ENCODE measurements at regions not wholly inside any gene's neighbourhood (a gene's known extent, or its start where the extent isn't known, plus 50 kb on each side); places are given as distances from the start of the nearest gene placed in this dataset.
A peak's percentile ranks its signal among the peaks of the same experiment; 100 is the strongest.

DNA sequence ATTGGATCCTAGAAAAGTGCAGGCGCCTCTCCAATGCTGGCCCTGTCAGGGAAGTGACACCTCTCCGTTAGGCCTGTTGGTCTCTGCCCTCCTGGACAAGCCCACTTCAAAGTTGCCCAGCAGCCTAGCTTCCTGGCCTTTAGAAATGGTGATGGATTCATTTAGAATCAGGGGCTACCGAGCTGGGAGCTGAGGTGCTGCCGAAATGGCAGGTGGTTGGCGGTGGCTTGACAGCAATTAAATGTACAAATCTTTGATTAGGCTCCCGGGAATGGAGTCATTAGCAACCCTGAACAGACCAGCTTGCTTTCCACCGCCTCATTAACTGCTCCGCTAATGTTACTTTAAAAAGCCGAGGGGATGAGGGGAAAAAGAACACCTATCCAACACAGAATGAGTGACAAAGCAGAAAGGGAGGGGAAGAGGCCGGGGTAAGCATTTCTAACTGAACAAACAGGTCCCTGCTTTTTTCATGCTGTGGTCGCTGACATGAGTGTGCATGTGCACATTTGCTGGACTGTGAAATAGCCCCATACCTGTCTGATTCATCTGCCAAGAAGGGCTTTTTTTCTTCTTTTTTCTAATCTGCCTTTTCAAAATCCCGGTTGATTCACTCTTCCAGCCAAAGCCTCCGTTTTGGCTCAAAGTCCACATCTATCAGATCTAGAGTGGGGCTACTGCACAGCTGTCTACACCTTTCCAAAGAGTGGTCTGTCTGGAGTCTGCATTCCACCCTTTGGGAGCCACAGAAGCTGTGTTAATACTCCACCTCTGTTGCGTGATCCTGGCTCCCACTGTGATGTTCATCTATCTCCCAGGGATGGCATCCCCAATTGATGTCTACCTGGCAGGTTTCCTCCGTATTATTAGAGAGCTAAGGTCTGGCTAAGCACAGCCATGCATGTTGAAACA is 431.9 kb downstream of the COG6 start:
- Histone ChIP-seq H3K4me3 (no peak overlapping the region), H3K27me3 (no peaks in the 10 kb centered on the region), H3K9me3 (no peaks in the 10 kb centered on the region), H3K36me3 (no peaks in the 10 kb centered on the region), H3K4me1 (no peaks in the 10 kb centered on the region), H3K27ac (no peak overlapping the region)
- ATAC-seq (peak; percentile 57 to 86 (median 75)), DNase-seq (peak in 1 of 6 donors; percentile 36), FAIRE-seq (no peak)
- TF ChIP-seq, protein P1, sequence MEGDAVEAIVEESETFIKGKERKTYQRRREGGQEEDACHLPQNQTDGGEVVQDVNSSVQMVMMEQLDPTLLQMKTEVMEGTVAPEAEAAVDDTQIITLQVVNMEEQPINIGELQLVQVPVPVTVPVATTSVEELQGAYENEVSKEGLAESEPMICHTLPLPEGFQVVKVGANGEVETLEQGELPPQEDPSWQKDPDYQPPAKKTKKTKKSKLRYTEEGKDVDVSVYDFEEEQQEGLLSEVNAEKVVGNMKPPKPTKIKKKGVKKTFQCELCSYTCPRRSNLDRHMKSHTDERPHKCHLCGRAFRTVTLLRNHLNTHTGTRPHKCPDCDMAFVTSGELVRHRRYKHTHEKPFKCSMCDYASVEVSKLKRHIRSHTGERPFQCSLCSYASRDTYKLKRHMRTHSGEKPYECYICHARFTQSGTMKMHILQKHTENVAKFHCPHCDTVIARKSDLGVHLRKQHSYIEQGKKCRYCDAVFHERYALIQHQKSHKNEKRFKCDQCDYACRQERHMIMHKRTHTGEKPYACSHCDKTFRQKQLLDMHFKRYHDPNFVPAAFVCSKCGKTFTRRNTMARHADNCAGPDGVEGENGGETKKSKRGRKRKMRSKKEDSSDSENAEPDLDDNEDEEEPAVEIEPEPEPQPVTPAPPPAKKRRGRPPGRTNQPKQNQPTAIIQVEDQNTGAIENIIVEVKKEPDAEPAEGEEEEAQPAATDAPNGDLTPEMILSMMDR (IDR thresholded peaks at IDR 0.05) = no peak
- 53 to 59% methylated on average over 15 of the region's 15 CpGs for WGBS, 2 donors
- intact Hi-C loops (cut with DNase I) = no loop called here

DNA sequence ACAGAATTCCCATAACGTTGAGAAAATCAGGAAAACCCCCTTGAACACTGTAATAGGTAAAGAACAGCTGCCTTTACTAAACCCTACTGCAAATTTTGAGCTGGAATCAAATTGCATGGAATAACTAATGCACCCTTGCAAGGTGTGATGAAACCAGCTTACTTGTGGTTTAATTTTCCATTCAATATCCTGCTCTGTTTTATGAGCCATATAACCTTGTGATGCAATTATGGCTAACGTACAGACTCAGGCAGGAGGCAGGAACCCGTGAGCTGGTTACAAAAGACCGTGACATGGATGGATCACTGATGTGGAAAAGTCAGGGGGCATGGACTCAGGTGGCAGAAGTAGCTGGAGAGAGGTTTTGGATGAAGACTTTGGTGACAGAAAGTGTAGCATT is 438.6 kb downstream of the COG6 start:
- H3K4me1 ChIP-seq = no peaks in the 10 kb centered on the region
- 83 to 87% methylated on average over 4 of the region's 4 CpGs for WGBS, 2 donors
- no peak overlapping the region for H3K27ac ChIP-seq
- intact Hi-C loops (cut with DNase I) = no loop called here
- no peaks in the 10 kb centered on the region for H3K27me3 ChIP-seq
- H3K36me3 ChIP-seq = no peaks in the 10 kb centered on the region
- no peak overlapping the region for H3K4me3 ChIP-seq
- FAIRE-seq (no peak), DNase-seq (no peak), ATAC-seq (no peak)
- H3K9me3 ChIP-seq = no peaks in the 10 kb centered on the region
- TF ChIP-seq, protein P1 (IDR thresholded peaks at IDR 0.05) = no peak

DNA sequence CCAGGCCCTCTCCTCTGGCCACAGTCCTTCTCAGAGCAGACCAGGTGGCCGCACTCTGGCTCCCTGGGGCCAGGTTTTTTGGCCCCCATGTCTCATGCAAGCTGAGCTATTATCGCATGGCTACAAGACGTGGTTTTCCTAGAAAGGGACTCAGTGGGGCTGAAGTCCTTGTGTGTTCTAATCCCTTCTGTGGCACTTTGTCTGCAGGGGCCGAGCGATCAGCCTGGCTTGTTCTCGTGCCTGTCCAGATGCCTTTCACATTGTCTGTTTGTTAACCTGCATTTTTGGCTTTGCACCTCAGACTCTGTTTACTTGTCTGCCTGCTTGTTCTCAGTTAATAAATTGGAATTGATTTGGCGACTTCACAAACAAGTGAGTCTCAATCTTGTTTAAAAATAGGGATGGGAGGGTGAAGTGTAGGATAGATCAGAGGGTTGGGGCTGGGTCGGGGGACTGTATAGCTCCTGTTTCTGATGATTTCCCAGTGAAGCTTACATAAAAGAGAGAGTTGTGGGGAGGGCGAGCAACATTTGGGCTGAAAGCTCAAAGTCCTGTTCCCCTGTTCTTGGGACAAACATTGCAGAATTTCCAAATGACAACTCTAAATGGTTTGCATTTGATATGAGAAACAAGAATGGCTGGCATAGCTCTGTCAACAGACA is 440.4 kb downstream of the COG6 start:
- WGBS, 2 donors = 40 to 47% methylated on average over 9 of the region's 9 CpGs
- peak in 3 of 4 donors; percentile 46 to 71 (median 48) for ATAC-seq
- Histone ChIP-seq H3K4me3 (no peak overlapping the region), H3K27ac (no peak overlapping the region), H3K9me3 (no peaks in the 10 kb centered on the region), H3K36me3 (no peaks in the 10 kb centered on the region), H3K4me1 (no peaks in the 10 kb centered on the region), H3K27me3 (no peaks in the 10 kb centered on the region)
- TF ChIP-seq, protein P1 (IDR thresholded peaks at IDR 0.05) = no peak
- intact Hi-C loops (cut with DNase I) = no loop called here
- no peak for FAIRE-seq
- DNase-seq = no peak

DNA sequence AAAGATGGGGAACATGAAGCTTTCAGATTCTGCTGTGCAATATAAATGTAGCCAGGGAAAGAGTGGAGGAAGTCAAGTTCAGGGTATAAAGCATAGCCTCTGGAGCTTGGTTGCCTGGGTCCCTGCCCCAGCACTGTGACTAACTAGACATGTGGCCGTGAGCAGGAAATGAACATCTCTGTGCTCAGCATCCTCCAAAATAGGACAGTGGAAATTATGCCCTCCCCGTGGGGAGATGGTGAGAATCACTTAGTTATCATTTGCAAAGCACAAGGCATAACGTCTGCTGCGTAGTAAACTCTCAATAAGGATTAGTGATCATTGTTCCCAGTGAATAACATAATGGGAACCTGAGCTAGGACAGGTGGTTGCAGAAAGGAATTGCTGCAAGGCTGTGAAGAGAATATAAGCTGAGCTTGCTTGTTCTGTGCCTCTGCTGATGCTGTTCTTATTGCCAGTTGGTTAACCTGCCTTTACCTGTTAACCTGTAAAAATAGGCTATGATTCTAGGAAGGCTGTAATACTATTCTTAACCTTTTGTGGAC is 441.0 kb downstream of the COG6 start:
- TF ChIP-seq, protein P1 (IDR thresholded peaks at IDR 0.05) = no peak
- Histone ChIP-seq H3K4me3 (no peak overlapping the region), H3K4me1 (no peaks in the 10 kb centered on the region), H3K36me3 (no peaks in the 10 kb centered on the region), H3K9me3 (no peaks in the 10 kb centered on the region), H3K27ac (no peak overlapping the region), H3K27me3 (no peaks in the 10 kb centered on the region)
- intact Hi-C loops (cut with DNase I) = no loop called here
- FAIRE-seq = no peak
- DNase-seq = no peak
- whole genome bisulfite sequencing, 2 donors = 76 to 83% methylated on average over 4 of the region's 4 CpGs
- peak in 2 of 4 donors; percentile 65 to 66 for ATAC-seq

Data from pancreas (tissue), 10 donors.